Right lobe of liver (tissue), 4 donors: ENCODE measurements at regions not wholly inside any gene's neighbourhood (a gene's known extent, or its start where the extent isn't known, plus 50 kb on each side); places are given as distances from the start of the nearest gene placed in this dataset.

ENCODE experiments used
- POLR2A ChIP-seq: fragments of 450-650 bp; IDR thresholded peaks from one replicate; pipeline ENCODE4 v1.6.1; 2017; ENCODE audit warnings: antibody characterized with exemption, mild to moderate bottlenecking
- TF ChIP-seq, protein P1 (sequence below), 4 donors: fragments of 200-600 bp in 3 of 4; fragments of 450-650 bp in 1 of 4; IDR thresholded peaks; one replicate each; pipeline versions ENCODE4 v1.5.1 to v1.8.0; 2016 to 2022; ENCODE audit warnings: antibody characterized with exemption in 4 of 4, mild to moderate bottlenecking in 2 of 4
- donor health status: DM: no; HTN: no; CAD: no.
- donor health status: DM: no; HTN: no; CAD: no.
- donor health status: DM: no; HTN: yes; CAD: no.

DNA sequence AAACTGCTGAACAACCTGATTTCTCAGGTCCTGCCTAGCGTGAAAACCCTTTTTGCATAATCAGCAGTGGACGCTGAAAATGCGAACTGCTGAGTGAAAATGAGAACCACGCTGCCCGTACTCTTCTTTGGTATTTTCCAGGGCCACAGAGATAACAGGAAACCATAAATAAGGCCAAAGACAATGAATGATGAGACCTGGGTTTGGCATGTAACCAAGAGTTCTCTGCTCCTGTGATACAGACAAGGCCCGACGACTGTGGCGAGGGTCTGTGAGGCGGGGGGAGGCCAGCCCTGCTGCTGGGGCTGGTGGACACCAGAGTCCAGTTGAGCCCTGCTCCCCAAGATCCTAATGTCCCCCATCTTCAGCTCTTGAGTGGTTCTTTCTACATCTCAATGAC, 236.0 kb downstream of the WDR11 start:
- TF ChIP-seq POLR2A = no peak
- TF ChIP-seq, protein P1, sequence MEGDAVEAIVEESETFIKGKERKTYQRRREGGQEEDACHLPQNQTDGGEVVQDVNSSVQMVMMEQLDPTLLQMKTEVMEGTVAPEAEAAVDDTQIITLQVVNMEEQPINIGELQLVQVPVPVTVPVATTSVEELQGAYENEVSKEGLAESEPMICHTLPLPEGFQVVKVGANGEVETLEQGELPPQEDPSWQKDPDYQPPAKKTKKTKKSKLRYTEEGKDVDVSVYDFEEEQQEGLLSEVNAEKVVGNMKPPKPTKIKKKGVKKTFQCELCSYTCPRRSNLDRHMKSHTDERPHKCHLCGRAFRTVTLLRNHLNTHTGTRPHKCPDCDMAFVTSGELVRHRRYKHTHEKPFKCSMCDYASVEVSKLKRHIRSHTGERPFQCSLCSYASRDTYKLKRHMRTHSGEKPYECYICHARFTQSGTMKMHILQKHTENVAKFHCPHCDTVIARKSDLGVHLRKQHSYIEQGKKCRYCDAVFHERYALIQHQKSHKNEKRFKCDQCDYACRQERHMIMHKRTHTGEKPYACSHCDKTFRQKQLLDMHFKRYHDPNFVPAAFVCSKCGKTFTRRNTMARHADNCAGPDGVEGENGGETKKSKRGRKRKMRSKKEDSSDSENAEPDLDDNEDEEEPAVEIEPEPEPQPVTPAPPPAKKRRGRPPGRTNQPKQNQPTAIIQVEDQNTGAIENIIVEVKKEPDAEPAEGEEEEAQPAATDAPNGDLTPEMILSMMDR (IDR thresholded peaks at IDR 0.05) = no peak
